ENCODE measurements at regions not wholly inside any gene's neighbourhood (a gene's known extent, or its start where the extent isn't known, plus 50 kb on each side); places are given as distances from the start of the nearest gene placed in this dataset.

GRCh38 chr15:70237626-70238025 is 139.9 kb upstream of the TLE3 start:
- Histone ChIP-seq H2BK5ac (ENCODE audit: insufficient read length, low read length) (no peak overlapping the region), H3K9me3 (ENCODE audit: control insufficient read depth, low read depth, low read length) (no peaks in the 10 kb centered on the region), H3K56ac (ENCODE audit: insufficient read length, low read depth, low read length) (no peak overlapping the region), H4K8ac (replicated peaks; ENCODE audit: insufficient read length, low read depth, low read length) (no peak overlapping the region), H2BK120ac (ENCODE audit: low read depth, low read length, poor library complexity, severe bottlenecking) (no peak overlapping the region), H3K4ac (ENCODE audit: low read depth, low read length) (no peak overlapping the region), H2BK12ac (ENCODE audit: insufficient read length, low read depth, low read length) (no peak overlapping the region), H4K5ac (ENCODE audit: insufficient read length, low read depth, low read length) (no peak overlapping the region), H3K18ac (ENCODE audit: insufficient read length, low read depth, low read length) (no peak overlapping the region), H2AK5ac (ENCODE audit: insufficient read length, low read length) (no peak overlapping the region), H4K20me1 (ENCODE audit: control insufficient read depth, insufficient read depth, insufficient read length) (no peaks in the 10 kb centered on the region), H3K27me3 (ENCODE audit: insufficient read depth, low read length) (no peaks in the 10 kb centered on the region), H3K23ac (ENCODE audit: insufficient read length, low read depth, low read length) (no peak overlapping the region), H3K14ac (ENCODE audit: insufficient read depth, low read length) (no peak overlapping the region), H2BK20ac (ENCODE audit: low read depth, low read length, poor library complexity, severe bottlenecking) (no peak overlapping the region), H3K79me2 (ENCODE audit: insufficient read depth, low read length) (no peaks in the 10 kb centered on the region), H3K4me2 (ENCODE audit: insufficient read depth, insufficient read length, low read length) (no peak overlapping the region), H2BK15ac (ENCODE audit: low read depth, low read length) (no peak overlapping the region), H3K9ac (ENCODE audit: extremely low read depth, insufficient read length, low read length) (no peak overlapping the region), H2AFZ (ENCODE audit: low read length) (no peak overlapping the region), H3K23me2 (ENCODE audit: insufficient read length, low read depth, low read length, poor library complexity, severe bottlenecking) (no peaks in the 10 kb centered on the region), H3T11ph (ENCODE audit: low read length) (no peak overlapping the region), H3K79me1 (ENCODE audit: insufficient read depth, low read depth, low read length, poor library complexity, severe bottlenecking) (no peaks in the 10 kb centered on the region), H4K91ac (ENCODE audit: insufficient read length, low read depth, low read length) (no peak overlapping the region), H3K27ac (ENCODE audit: insufficient read length, low read depth, low read length) (no peak overlapping the region), H3K4me1 (ENCODE audit: insufficient read depth, low read length) (no peaks in the 10 kb centered on the region)
- no peak for TF ChIP-seq CTCF (conservative IDR thresholded peaks at IDR 0.05)
- Mint-ChIP-seq H3K27ac (no peak overlapping the region; a peak in 1 of 7 replicates), H3K4me3 (no peak overlapping the region), H3K27me3 (ENCODE audit: low read depth) (peaks cover 5% of the 10 kb centered on the region), H3K9me3 (peaks cover 5 to 6% of the 10 kb centered on the region in 2 experiments; a peak in 2 of 5 replicates), H3K36me3 (ENCODE audit: insufficient read depth in 1 of 3, low read depth in 3 of 3) (peaks cover 0 to 6% (median 0%) of the 10 kb centered on the region in 3 experiments; a peak in 2 of 7 replicates), H3K4me1 (no peaks in the 10 kb centered on the region; a peak in 1 of 4 replicates)
- DNase-seq = no peak
- WGBS (ENCODE audit: extremely low coverage, insufficient read length, low lambda C conversion rate) = no CpG with 5 or more reads among the region's 2 CpGs
